ENCODE measurements at regions not wholly inside any gene's neighbourhood (a gene's known extent, or its start where the extent isn't known, plus 50 kb on each side); places are given as distances from the start of the nearest gene placed in this dataset.

- intact Hi-C loops (cut with micrococcal nuclease), result no loop called here
- in situ Hi-C loops (cut with MboI; ENCODE audit: low sequenced_read_pairs), result loop anchor here (10.0 kb wide), 1 partner anchor 153 kb away; no protein-coding TSS in a partner anchor
- Histone ChIP-seq H2BK15ac (ENCODE audit: low read depth, low read length) (no peak overlapping the region), H2AK9ac (replicated peaks; ENCODE audit: low read depth, low read length, poor library complexity) (peak overlapping the region; percentile 30), H3K56ac (ENCODE audit: extremely low read depth, insufficient read depth, low read length) (no peak overlapping the region), H2BK120ac (ENCODE audit: low read depth, low read length) (no peak overlapping the region), H2BK20ac (ENCODE audit: low read depth, low read length) (no peak overlapping the region), H3K4me1 (ENCODE audit: control insufficient read depth, insufficient read depth, low read length) (no peaks in the 10 kb centered on the region), H3K4ac (ENCODE audit: low read depth, low read length) (no peak overlapping the region), H3K18ac (ENCODE audit: low read depth, low read length) (no peak overlapping the region), H2BK5ac (ENCODE audit: low read depth, low read length, poor library complexity, severe bottlenecking) (no peak overlapping the region), H3K9me1 (ENCODE audit: insufficient read depth, low read length) (no peaks in the 10 kb centered on the region), H4K20me1 (ENCODE audit: insufficient read depth, low read length) (no peaks in the 10 kb centered on the region), H2AK5ac (ENCODE audit: low read depth, low read length) (no peak overlapping the region), H4K5ac (ENCODE audit: low read depth, low read length) (no peak overlapping the region), H3K23ac (ENCODE audit: low read depth, low read length) (no peak overlapping the region), H4K8ac (ENCODE audit: low read depth in 2 of 2, low read length in 2 of 2) (no peak overlapping the region), H2AFZ (replicated peaks; ENCODE audit: low read length, poor library complexity) (peak overlapping the region; percentile 41), H3K14ac (replicated peaks; ENCODE audit: low read depth, low read length) (no peak overlapping the region), H3K9ac (ENCODE audit: low read depth, low read length) (no peak overlapping the region), H3K9me3 (ENCODE audit: control insufficient read depth, insufficient read depth, low read length) (peaks cover 53% of the 10 kb centered on the region), H4K91ac (ENCODE audit: insufficient read depth, low read depth, low read length) (no peak overlapping the region), H3K27me3 (ENCODE audit: control insufficient read depth, insufficient read depth, low read length) (no peaks in the 10 kb centered on the region), H3K36me3 (ENCODE audit: control insufficient read depth, insufficient read depth, low read length) (no peaks in the 10 kb centered on the region), H3K4me3 (ENCODE audit: insufficient read depth, low read depth, low read length) (no peak overlapping the region), H3K27ac (ENCODE audit: insufficient read depth, low read length) (no peak overlapping the region), H3K4me2 (ENCODE audit: low read depth, low read length) (no peak overlapping the region), H3K79me1 (ENCODE audit: low read depth in 1 of 2, low read length in 2 of 2) (no peaks in the 10 kb centered on the region)
- ChIA-PET POLR2A (ENCODE audit: unreplicated experiment) (no interaction called here), CTCF (no interaction called here)
- WGBS, 2 experiments (ENCODE audit: extremely low coverage in 2 of 2, insufficient read length in 1 of 2), result 80% methylated on average over 24 of the region's 28 CpGs; no CpG with 5 or more reads in 1 of the 2 experiments
- dilution Hi-C loops (cut with HindIII; ENCODE audit: low sequenced_read_pairs, unreplicated experiment), result no loop called here
- ATAC-seq (ENCODE audit: low read depth) (no peak), DNase-seq (no peak)
- TF ChIP-seq RCOR1 (IDR thresholded peaks at IDR 0.05; ENCODE audit: insufficient replicate concordance, low read length) (no peak), MAZ (IDR thresholded peaks at IDR 0.05; ENCODE audit: borderline replicate concordance, low read depth, low read length) (no peak), POLR2A (IDR thresholded peaks at IDR 0.05; ENCODE audit: low read depth, low read length) (no peak), ELK1 (IDR thresholded peaks at IDR 0.05; ENCODE audit: borderline replicate concordance, low read depth, low read length) (no peak), RAD21 (IDR thresholded peaks at IDR 0.05; ENCODE audit: low read length) (no peak), CEBPB (IDR thresholded peaks at IDR 0.05; ENCODE audit: low read depth, low read length) (no peak), NFE2L2 (IDR thresholded peaks at IDR 0.05; ENCODE audit: low read depth, low read length) (no peak), USF2 (IDR thresholded peaks at IDR 0.05; ENCODE audit: low read depth, low read length) (no peak), CHD1 (IDR thresholded peaks at IDR 0.05; ENCODE audit: low read depth, low read length) (no peak), MXI1 (IDR thresholded peaks at IDR 0.05; ENCODE audit: borderline replicate concordance, low read depth, low read length) (no peak)
- BruUV-seq (replicated peaks), result no TSS peak
Measured at GRCh38 chr15:20358066-20358778, 183.4 kb downstream of the GOLGA6L6 start.
